ENCODE measurements at regions not wholly inside any gene's neighbourhood (a gene's known extent, or its start where the extent isn't known, plus 50 kb on each side); places are given as distances from the start of the nearest gene placed in this dataset.
"Not testable (repeated sequence)": the region's sequence is repeated elsewhere in the genome, so short reads cannot be mapped to it uniquely, and the experiment has no call there.

DNA sequence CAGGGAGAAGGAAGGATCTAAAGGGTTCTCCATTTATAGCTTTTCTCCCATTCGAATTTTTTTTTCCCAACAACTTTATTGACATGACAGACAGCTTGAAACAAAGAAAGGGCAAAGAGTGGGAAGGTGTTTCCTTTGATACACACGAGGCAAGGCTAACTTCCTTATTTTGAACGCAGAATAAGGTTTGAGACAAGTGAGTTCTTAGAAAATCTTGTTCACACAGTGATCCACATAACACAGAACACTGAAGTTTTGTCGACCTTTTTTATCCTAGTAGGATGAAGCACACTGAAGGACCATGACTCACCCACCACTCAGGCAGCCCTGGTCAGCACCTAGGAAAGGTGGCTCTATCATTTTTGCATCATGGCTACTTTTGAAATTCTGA lies 425.8 kb upstream of the MDFIC2 start:
- no peak for DNase-seq (ENCODE audit: low spot score)

GRCh38 chr3:70737666-70738290 lies 425.3 kb upstream of the MDFIC2 start:
- no peak for DNase-seq (ENCODE audit: low spot score)

DNA sequence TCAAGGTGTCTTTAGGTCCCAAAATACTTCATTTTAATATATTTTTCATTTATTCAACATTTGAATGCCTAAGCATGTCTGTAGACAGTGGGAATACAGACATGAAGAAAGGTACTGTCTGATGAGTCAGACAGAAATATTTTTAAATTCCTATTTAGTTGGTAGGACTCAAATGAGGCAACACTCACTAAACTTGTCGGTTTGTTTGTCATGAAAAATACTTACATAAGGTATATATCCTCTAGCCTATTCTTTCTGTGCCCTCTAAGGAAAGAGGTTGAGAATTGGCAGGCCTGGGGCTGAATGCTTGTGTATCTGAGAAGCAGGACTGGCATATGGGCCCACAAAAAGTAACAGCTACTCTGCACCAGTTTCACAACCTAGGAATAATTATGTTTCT lies 423.6 kb upstream of the MDFIC2 start:
- DNase-seq (ENCODE audit: low spot score) = no peak

DNA sequence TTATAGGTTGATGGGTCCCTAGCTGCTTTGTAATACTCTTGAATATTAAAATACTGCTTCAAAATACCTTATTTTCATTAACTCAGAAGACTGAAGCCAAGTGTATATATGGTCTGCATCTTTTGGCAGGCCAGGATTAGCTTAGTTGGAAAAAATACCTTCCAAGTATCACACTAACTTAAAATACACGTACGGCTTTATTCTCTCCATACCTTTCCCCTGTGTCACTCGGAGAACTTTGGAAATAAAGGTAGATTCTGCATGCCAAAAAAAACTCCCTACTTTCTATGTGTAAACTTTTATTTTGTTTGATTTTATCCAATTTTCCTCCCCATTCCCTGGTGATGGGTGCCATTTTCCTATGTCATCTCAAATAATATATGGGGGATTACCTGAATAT lies 422.3 kb upstream of the MDFIC2 start:
- no peak for DNase-seq (ENCODE audit: low spot score)

GRCh38 chr3:70731046-70731445 lies 418.6 kb upstream of the MDFIC2 start:
- DNase-seq (ENCODE audit: low spot score) = no peak

DNA sequence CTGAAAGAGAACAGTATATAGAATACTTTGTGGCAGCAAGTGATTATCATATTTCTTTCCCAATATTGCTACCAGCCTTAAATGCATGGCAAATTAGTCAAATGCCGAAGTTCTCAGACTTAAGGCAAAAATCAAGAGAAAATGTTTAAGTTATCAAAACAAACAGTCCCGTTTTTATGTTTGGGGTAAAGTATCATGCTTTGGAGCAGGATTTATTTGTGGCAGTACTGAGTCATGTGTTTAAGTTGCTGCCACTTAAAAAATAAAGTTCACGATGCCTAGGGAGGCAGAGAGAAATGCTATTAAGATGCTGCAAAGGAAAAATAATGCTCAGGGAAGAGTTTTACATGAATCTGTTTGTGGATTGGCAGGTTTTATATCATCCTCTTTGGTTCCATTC lies 417.4 kb upstream of the MDFIC2 start:
- DNase-seq (ENCODE audit: low spot score) = no peak

- no peak for DNase-seq (ENCODE audit: low spot score)
Observed at GRCh38 chr3:70728311-70728710, 415.9 kb upstream of the MDFIC2 start.

DNA sequence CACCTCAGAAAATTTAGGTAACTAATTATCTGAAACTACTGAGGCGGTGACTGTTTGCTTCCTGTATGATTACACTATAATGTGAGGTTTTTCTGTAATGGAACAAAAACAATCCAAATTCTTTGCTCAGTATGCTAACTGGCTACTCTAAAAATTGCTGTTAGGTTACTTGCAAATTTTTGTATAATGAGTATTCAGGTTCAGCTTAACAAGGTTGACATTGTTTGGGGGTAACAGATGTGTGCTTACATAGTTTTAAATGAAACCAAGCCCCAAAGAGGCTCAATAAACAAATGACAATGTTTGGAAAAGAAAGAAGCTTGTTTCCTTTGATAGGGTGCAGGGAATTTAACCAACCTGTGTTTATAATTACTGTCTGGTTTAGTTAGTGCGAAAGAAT lies 414.5 kb upstream of the MDFIC2 start:
- DNase-seq (ENCODE audit: low spot score) = no peak

- no peak for DNase-seq (ENCODE audit: low spot score)
Observed at GRCh38 chr3:70726096-70726938, 413.9 kb upstream of the MDFIC2 start.

- DNase-seq (ENCODE audit: low spot score) = no peak
Observed at GRCh38 chr3:70722018-70722417, 409.6 kb upstream of the MDFIC2 start.

DNA sequence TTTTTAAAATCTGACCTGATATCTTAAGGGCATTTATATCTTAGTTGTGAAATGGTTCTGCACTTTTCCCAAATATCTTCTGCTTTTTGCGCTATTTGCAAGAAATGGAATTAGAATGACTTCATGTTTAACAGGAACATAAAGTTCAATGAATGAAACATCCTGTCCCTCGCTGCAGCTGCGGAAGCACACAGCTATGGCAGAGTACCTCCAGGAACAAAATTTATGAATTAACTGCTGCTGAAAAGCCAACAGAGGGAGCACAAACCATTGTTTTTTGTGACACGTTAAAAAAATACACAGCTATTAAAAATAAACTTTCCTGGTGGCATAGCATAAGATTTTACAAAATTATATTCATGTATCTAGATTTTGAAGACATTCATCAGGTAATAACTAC lies 404.4 kb upstream of the MDFIC2 start:
- no peak for DNase-seq (ENCODE audit: low spot score)

DNA sequence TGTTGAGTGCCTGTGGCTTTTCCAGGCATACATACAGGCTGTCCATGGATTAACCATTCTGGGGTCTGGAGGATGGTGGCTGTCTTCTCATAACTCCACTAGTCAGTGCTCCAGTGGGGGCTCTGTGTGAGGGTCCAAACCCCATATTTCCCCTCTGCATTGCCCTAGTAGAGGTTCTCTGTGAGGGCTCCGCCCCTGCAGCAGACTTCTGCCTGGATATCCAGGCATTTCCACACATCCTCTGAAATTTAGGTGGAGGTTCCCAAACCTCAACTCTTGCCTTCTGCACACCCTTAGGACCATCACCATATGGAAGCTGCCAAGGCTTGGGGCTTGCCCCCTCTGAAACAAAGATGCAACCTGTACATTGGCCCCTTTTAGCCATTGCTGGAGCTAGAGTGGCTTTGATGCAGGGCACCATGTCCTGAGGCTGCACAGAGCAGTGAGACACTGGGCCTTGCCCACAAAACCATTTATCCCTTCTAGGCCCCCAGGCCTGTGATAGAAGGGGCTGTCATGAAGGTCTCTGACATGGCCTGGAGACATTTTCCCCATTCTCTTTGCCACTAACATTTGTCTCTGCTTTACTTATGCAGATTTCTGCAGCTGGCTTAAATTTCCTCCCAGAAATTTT lies 400.1 kb upstream of the MDFIC2 start:
- no peak for DNase-seq (ENCODE audit: low spot score)

GRCh38 chr3:70703305-70704102 lies 391.1 kb upstream of the MDFIC2 start:
- DNase-seq (ENCODE audit: low spot score) = no peak

DNA sequence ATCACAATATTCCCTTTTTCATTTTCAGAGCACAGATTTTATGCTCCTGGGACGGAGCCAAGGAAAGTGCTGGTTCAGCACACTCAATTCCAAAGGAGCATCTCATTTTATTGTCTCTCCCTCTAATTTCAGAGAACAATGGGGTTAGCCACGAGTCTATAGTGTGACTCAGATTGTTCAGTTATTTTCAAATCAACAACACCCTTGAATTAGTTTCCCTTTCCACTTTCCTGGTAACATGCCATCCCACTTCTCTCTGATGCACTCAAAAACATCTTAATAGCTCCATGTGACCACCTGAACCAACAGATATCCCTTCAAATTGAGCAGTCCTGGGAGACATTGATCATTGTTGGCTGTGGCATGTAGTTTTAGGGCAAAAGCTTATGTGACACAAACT lies 389.7 kb upstream of the MDFIC2 start:
- no peak for DNase-seq (ENCODE audit: low spot score)

- DNase-seq (ENCODE audit: low spot score) = no peak
Observed at GRCh38 chr3:70684701-70685100, 372.3 kb upstream of the MDFIC2 start.

DNA sequence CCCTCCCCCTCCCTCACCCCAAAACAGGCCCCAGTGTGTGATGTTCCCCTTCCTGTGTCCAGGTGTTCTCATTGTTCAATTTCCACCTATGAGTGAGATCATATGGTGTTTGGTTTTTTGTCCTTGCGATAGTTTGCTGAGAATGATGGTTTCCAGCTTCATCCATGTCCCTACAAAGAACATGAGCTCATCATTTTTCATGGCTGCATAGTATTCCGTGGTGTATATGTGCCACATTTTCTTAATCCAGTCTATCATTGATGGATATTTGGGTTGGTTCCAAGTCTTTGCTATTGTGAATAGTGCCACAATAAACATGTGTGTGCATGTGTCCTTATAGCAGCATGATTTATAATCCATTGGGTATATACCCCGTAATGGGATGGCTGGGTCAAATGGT lies 363.4 kb upstream of the MDFIC2 start:
- DNase-seq (ENCODE audit: low spot score) = not testable (repeated sequence)

DNA sequence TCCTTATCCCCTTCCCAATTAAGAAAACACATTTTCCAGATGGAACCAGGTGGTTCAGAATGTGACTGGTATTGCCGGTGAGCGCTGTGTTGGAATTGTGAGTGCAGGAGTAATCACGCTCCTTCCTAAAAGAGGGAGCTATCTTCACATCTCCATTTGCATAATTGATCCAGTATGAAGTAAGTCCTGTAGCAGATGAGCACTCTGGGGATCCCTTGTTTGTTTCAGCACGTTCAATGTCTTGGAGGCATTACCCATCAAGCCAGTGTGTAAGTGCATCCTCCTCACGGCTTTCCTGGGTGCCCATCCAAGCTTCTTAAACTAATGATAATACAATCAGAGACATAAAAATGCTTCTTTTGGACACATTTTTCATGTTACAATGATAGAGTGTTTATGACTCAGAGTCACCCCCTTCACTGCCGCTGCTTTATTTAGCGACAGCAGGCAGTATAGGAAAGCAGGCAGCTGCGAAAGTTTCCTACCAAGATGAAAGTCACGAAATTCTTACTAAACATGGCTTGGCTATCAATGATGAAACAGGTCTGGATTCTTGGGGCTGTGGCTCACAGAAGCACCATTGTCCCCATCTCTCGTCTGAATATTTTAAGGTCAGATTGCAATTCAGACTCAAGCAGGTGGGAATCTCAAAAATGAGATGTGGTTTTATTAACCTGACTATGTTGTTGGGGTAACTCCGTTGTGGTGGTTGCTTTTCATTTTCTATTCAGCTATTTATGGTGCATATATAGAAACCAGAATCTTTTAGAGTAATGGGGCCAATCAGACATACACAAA lies 346.3 kb upstream of the MDFIC2 start:
- no peak for DNase-seq (ENCODE audit: low spot score)

DNA sequence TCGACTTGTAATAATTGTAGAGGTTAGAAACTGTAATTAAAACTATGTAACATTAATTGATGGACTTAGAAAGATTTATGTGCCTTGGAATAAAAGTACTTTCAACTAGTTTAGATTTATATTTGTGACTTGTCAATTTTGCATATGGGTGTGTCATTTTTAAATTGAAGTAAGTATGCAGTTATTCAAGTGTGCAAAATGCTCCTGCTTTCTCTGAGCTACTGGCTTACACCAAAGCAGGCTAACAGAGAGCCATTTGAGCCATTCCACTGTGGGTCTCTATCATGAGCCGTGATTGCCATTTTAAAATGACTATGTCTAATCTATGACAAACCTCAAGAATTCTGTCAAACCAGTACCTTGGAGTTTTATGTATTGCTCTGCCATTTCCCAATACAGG lies 345.0 kb upstream of the MDFIC2 start:
- no peak for DNase-seq (ENCODE audit: low spot score)

DNA sequence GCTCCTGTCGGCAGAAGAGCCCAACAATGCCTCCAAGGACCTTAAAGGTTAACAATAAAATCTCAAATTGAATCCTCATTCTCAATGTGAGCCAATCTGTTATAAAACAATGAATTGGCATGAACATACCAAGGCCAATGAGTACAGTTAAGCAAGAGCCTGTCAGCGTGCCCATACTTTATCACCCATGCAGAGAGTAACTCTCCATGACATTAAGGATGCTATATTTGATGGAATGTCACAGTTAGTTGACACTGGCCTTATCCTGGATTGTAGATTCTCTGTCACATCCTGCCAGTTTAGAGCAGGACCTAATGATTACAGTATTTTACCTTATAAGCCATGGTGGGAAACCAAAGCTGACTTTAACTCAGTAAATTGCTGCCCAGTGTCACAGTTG lies 335.4 kb upstream of the MDFIC2 start:
- no peak for DNase-seq (ENCODE audit: low spot score)

DNA sequence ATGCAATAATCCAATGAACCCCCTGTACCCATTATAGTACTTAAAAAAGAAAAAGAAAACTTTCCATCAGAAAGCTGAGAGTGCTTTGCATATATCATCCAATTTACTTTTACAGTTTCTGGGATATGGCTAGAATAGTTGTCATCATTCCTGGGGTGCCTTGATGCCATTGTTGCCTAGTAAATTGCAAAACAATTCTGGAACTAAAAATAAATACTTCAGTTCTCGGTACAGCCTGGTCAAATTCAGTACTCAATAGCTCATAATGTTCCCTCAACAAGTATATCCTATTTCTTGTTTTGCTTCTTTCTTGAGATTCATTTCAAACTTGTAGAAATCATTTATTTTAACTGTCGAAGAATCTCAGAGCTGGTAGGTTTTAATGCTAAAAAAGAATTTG lies 334.7 kb upstream of the MDFIC2 start:
- DNase-seq (ENCODE audit: low spot score) = no peak

DNA sequence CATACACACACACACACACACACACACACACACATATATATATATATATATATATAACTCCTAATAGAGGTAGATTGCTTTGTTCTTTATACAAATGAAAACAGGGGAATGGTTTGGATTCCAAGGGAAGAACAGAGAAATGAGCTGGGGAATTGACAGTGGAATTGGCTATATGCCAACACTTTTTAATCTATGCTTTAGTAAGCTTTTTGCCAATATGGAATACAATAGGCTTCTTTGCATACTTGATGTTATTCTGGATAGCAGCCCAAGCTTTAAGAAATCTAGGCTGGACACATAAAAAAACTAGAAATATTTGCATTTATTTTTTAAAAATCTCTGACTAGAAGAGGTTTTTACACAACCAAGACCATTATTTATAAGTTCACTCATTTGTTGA lies 334.2 kb upstream of the MDFIC2 start:
- no peak for DNase-seq (ENCODE audit: low spot score)

- no peak for DNase-seq (ENCODE audit: low spot score)
Observed at GRCh38 chr3:70640481-70640880, 328.0 kb upstream of the MDFIC2 start.

Measured in iPS-NIHi11 (cell line).